Trophoblast cell (in vitro differentiated cells and primary cell): ENCODE measurements at regions not wholly inside any gene's neighbourhood (a gene's known extent, or its start where the extent isn't known, plus 50 kb on each side); places are given as distances from the start of the nearest gene placed in this dataset.

ENCODE experiments used
- DNase-seq, 2 donors: peaks; one replicate each; pipeline ENCODE4 v3.0.0-alpha.2; 2016
- H2AFZ ChIP-seq: 2 replicates; pipeline ENCODE4 v1.6.1; 2013; ENCODE audit warnings: low read length, moderate library complexity, mild to moderate bottlenecking; ENCODE audit not compliant: insufficient read depth, poor library complexity
- H2AK5ac ChIP-seq: 2 replicates; pipeline ENCODE4 v1.6.1; 2013; ENCODE audit warnings: mild to moderate bottlenecking, low read length
- H2BK120ac ChIP-seq: 2 replicates; pipeline ENCODE4 v1.6.1; 2013; ENCODE audit warnings: low read length, mild to moderate bottlenecking, moderate library complexity; ENCODE audit not compliant: insufficient read depth, poor library complexity
- H2BK12ac ChIP-seq: 2 replicates; pipeline ENCODE4 v1.6.1; 2013; ENCODE audit warnings: mild to moderate bottlenecking, low read length, moderate library complexity
- H2BK5ac ChIP-seq: 2 replicates; pipeline ENCODE4 v1.6.1; 2013; ENCODE audit warnings: low read length, low read depth, moderate library complexity, mild to moderate bottlenecking; ENCODE audit not compliant: poor library complexity
- H3K14ac ChIP-seq: 2 replicates; pipeline ENCODE4 v1.6.1; 2013; ENCODE audit warnings: mild to moderate bottlenecking, low read length
- H3K18ac ChIP-seq: 2 replicates; pipeline ENCODE4 v1.6.1; 2013; ENCODE audit warnings: mild to moderate bottlenecking, low read length
- H3K23ac ChIP-seq: 2 replicates; pipeline ENCODE4 v1.6.1; 2013; ENCODE audit warnings: low read length
- H3K27ac ChIP-seq: 2 replicates; pipeline ENCODE4 v1.5.1; 2013; ENCODE audit warnings: low read depth, mild to moderate bottlenecking, inconsistent platforms, low read length, moderate library complexity
- H3K27me3 ChIP-seq: 2 replicates; pipeline ENCODE4 v1.6.1; 2013; ENCODE audit warnings: inconsistent platforms, mild to moderate bottlenecking, low read length, moderate library complexity; ENCODE audit not compliant: insufficient read depth
- H3K36me3 ChIP-seq, 2 experiments: 1 replicate in 1 of 2; 2 replicates in 1 of 2; pipeline ENCODE4 v1.6.1; 2013; ENCODE audit warnings: low read length in 2 of 2, mild to moderate bottlenecking in 2 of 2, moderate library complexity in 1 of 2; ENCODE audit not compliant: insufficient read depth in 2 of 2, control insufficient read depth in 1 of 2
- H3K4ac ChIP-seq: 2 replicates; pipeline ENCODE4 v1.6.1; 2013; ENCODE audit warnings: low read depth, mild to moderate bottlenecking, low read length, moderate library complexity
- H3K4me1 ChIP-seq, 2 experiments: 1 replicate in 1 of 2; 2 replicates in 1 of 2; pipeline ENCODE4 v1.6.1; 2013; ENCODE audit warnings: low read length in 2 of 2, mild to moderate bottlenecking in 2 of 2, moderate library complexity in 1 of 2; ENCODE audit not compliant: insufficient read depth in 2 of 2, control insufficient read depth in 1 of 2
- H3K4me2 ChIP-seq: 2 replicates; pipeline ENCODE4 v1.6.1; 2013; ENCODE audit warnings: inconsistent platforms, mild to moderate bottlenecking, low read length, moderate library complexity
- H3K4me3 ChIP-seq: 2 replicates; pipeline ENCODE4 v1.5.1; 2013; ENCODE audit warnings: mild to moderate bottlenecking, low read depth, low read length, inconsistent platforms
- H3K79me1 ChIP-seq: one replicate; pipeline ENCODE4 v1.6.1; 2013; ENCODE audit warnings: low read length
- H3K79me2 ChIP-seq: 2 replicates; pipeline ENCODE4 v1.6.1; 2013; ENCODE audit warnings: low read length, mild to moderate bottlenecking; ENCODE audit not compliant: control insufficient read depth, insufficient read depth, poor library complexity
- H3K9ac ChIP-seq: 2 replicates; pipeline ENCODE4 v1.6.1; 2013; ENCODE audit warnings: mild to moderate bottlenecking, low read length
- H3K9me3 ChIP-seq: 2 replicates; pipeline ENCODE4 v1.6.1; 2013; ENCODE audit warnings: low read depth, mild to moderate bottlenecking, control low read depth, inconsistent platforms, low read length; ENCODE audit not compliant: insufficient read depth
- H4K12ac ChIP-seq: 2 replicates; pipeline ENCODE4 v1.6.1; 2013; ENCODE audit warnings: low read depth, mild to moderate bottlenecking, low read length, moderate library complexity
- H4K8ac ChIP-seq: 2 replicates; pipeline ENCODE4 v1.6.1; 2013; ENCODE audit warnings: low read depth, mild to moderate bottlenecking, low read length, moderate library complexity
- H4K91ac ChIP-seq: one replicate; pipeline ENCODE4 v1.6.1; 2013; ENCODE audit warnings: low read depth, mild to moderate bottlenecking, low read length, moderate library complexity
- WGBS: extraction: QIAGEN DNeasy Blood & Tissue Kit; methylation state at CpG from one replicate; pipeline ENCODE4 v1.1.7; 2013; ENCODE audit warnings: missing lambda C conversion rate; ENCODE audit not compliant: insufficient read length, insufficient coverage; ENCODE audit errors: extremely low coverage; 5-methylcytosine and 5-hydroxymethylcytosine counted together

DNA sequence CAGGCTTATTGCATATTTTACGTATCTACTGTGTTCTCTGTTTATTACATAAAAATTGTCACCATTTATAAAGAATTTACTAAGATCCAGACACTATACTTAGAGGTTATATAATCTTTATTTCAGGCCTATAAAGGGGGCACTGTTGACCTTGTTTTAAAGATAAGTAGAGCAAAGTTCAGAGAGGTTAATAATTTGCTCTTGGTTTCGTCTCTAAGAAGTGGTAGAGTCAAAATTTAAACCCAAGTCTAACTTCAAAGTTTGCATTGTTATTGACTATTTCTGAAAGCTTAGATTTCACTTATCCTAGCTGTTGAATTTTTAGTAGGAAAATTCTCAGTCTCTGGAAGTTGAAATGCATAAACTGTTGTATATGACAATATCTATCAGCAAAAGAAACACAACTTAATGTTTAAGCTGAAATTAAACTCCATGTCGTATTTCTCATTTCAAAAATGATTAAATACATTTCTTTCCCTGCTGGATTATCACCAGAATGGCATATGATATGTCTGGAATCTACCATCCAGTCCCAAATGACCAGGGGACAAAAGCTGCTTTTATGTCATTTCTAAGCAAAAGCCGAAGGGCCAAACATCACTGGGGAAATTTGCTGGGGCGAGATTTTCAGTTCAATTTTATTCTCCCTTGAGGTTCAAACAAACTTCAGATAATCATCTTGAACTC is 138.4 kb downstream of the SLC7A11 start:
- WGBS, result no CpG with 5 or more reads among the region's 5 CpGs
- Histone ChIP-seq H2BK120ac (no peak overlapping the region), H3K4me2 (no peak overlapping the region), H4K12ac (no peak overlapping the region), H4K91ac (no peak overlapping the region), H3K23ac (no peak overlapping the region), H3K79me1 (peaks cover 1% of the 10 kb centered on the region), H2AK5ac (no peak overlapping the region), H3K4me3 (no peak overlapping the region), H3K27ac (no peak overlapping the region), H3K4ac (no peak overlapping the region), H3K9ac (no peak overlapping the region), H3K14ac (no peak overlapping the region), H3K79me2 (no peaks in the 10 kb centered on the region), H2BK5ac (no peak overlapping the region), H4K8ac (no peak overlapping the region), H3K9me3 (no peaks in the 10 kb centered on the region), H3K27me3 (no peaks in the 10 kb centered on the region), H2BK12ac (no peak overlapping the region), H3K18ac (no peak overlapping the region), H3K4me1 (no peaks in the 10 kb centered on the region), H3K36me3 (no peaks in the 10 kb centered on the region), H2AFZ (no peak overlapping the region)
- no peak for DNase-seq

DNA sequence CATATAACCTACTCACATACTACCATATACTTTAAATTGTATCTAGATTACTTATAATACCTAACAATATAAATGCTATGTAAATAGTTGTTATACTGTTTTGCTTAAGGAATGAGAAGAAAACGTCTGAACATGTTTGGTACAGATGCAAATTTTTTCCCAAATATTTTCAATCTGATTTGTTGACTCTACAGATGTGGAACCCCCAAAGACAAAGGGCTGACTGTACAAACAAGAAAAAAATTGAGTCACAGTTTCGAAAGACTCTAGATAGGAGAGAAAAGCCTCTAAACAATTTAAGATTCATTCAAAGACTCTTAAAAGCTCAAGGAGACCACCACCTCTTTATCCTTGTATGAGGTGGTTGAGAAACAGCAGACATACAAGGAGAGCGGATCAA is 142.8 kb downstream of the SLC7A11 start:
- WGBS, result no CpG with 5 or more reads among the region's 3 CpGs
- peaks cover 1% of the 10 kb centered on the region for H3K79me1 ChIP-seq
- no peak overlapping the region for H2AK5ac ChIP-seq

DNA sequence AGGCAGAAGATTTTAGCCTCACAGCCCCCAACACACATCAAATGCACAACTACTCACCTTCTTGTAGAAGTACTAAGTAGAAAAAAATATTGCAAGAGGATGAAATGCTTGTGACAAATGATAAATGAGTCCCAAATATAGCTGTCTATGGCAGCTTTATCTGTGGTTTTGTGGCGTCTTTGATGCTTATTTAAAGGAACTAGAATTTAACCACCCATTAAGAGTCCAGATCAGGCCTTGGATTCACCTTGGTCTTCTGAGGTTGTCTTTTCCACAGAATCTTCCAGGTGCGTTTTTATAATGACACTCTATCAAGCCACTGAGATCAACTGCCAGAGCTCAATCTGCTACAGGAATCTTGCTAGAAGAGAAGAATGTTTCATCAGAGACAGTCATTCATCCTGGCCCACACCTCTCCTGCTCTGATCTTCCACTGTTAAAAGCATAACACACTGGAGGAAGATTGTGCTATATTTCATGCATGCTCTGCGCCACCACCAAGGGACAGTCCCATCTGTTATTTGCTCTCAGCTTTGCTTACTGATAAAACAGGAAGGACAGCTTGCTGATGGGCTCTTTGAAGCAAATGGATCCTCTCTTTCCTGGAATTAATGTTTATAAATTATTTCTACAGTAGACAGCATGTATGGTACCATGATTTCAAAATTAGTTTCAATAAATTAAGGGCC is 144.1 kb downstream of the SLC7A11 start:
- Histone ChIP-seq H3K79me2 (no peaks in the 10 kb centered on the region), H2AFZ (no peak overlapping the region), H3K4me2 (no peak overlapping the region), H3K9me3 (no peaks in the 10 kb centered on the region), H3K18ac (no peak overlapping the region), H2BK5ac (no peak overlapping the region), H4K12ac (no peak overlapping the region), H3K27ac (no peak overlapping the region), H3K4ac (no peak overlapping the region), H4K91ac (no peak overlapping the region), H3K23ac (no peak overlapping the region), H3K36me3 (no peaks in the 10 kb centered on the region), H3K14ac (no peak overlapping the region), H4K8ac (no peak overlapping the region), H3K4me1 (no peaks in the 10 kb centered on the region), H2BK120ac (no peak overlapping the region), H2BK12ac (no peak overlapping the region), H2AK5ac (no peak overlapping the region), H3K9ac (no peak overlapping the region), H3K79me1 (peaks cover 1% of the 10 kb centered on the region), H3K27me3 (no peaks in the 10 kb centered on the region), H3K4me3 (no peak overlapping the region)
- no CpG with 5 or more reads among the region's 3 CpGs for WGBS
- no peak for DNase-seq

More for the DNA sequence above, 142.8 kb downstream of the SLC7A11 start:
- Histone ChIP-seq H3K27me3 (no peaks in the 10 kb centered on the region), H3K4me3 (no peak overlapping the region), H3K4ac (no peak overlapping the region), H3K14ac (no peak overlapping the region), H2BK120ac (no peak overlapping the region), H2BK5ac (no peak overlapping the region), H3K4me2 (no peak overlapping the region), H4K91ac (no peak overlapping the region), H3K79me2 (no peaks in the 10 kb centered on the region), H3K27ac (no peak overlapping the region), H2AFZ (no peak overlapping the region), H3K18ac (no peak overlapping the region), H4K12ac (no peak overlapping the region), H3K4me1 (no peaks in the 10 kb centered on the region), H4K8ac (no peak overlapping the region), H3K9ac (no peak overlapping the region), H3K9me3 (no peaks in the 10 kb centered on the region), H3K23ac (no peak overlapping the region), H2BK12ac (no peak overlapping the region), H3K36me3 (no peaks in the 10 kb centered on the region)
- no peak for DNase-seq

DNA sequence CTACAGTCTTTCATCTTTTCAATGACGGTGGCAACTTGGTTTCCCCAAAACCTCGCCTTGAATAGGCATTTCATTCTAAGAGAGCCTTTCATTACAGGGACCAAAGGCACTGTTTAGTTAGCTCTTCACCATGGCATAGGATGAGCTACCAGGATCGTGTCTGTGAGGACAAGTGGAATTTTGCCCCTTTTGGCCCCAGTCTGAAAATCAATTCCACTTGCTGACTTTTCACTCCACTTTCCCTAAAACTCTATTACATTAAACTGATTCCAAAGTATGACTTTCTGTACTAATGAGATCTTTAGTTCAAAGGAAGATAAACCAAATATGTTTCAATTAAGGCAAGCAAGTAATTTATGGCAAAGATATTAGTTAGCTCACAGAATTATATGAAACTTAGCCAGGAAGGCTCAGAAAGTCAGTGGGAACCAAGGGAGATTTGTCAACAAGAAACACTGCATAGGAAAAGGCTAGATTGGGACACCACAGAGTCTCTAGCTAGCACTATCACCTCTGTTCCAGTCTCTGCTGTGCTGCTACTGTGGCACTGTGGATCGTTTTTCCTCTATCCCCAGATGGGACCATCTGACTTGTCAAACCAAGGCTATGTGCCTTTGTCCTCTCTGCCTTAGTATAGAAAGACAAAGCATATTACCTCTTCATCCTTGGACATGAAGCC is 145.6 kb downstream of the SLC7A11 start:
- Histone ChIP-seq H3K4me2 (no peak overlapping the region), H2AK5ac (no peak overlapping the region), H3K79me1 (no peaks in the 10 kb centered on the region), H3K27ac (no peak overlapping the region), H3K9me3 (no peaks in the 10 kb centered on the region), H3K14ac (no peak overlapping the region), H3K9ac (no peak overlapping the region), H3K4me1 (no peaks in the 10 kb centered on the region), H2BK12ac (no peak overlapping the region), H2AFZ (no peak overlapping the region), H3K23ac (no peak overlapping the region), H3K27me3 (no peaks in the 10 kb centered on the region), H3K79me2 (no peaks in the 10 kb centered on the region), H2BK5ac (no peak overlapping the region), H4K91ac (no peak overlapping the region), H3K4me3 (no peak overlapping the region), H4K8ac (no peak overlapping the region), H3K4ac (no peak overlapping the region), H4K12ac (no peak overlapping the region), H2BK120ac (no peak overlapping the region), H3K36me3 (no peaks in the 10 kb centered on the region), H3K18ac (no peak overlapping the region)
- no CpG with 5 or more reads among the region's 4 CpGs for WGBS
- no peak for DNase-seq
